CD4-positive, alpha-beta T cell treated with Interleukin-6 at 100 ng/mL for 8 hours (primary cell): ENCODE measurements at regions not wholly inside any gene's neighbourhood (a gene's known extent, or its start where the extent isn't known, plus 50 kb on each side); places are given as distances from the start of the nearest gene placed in this dataset.
"Not testable (repeated sequence)": the region's sequence is repeated elsewhere in the genome, so short reads cannot be mapped to it uniquely, and the experiment has no call there.

Experiments
- DNase-seq: peaks from one replicate; pipeline ENCODE4 v3.0.0-alpha.2; 2020; ENCODE audit warnings: mixed read lengths, low spot score

GRCh38 chr2:71958426-71958825 lies 189.2 kb downstream of the CYP26B1 start:
- not testable (repeated sequence) for DNase-seq

- DNase-seq, result no peak
These were observed 195.0 kb downstream of the CYP26B1 start for GRCh38 chr2:71952572-71953188.

GRCh38 chr2:71951718-71952404 lies 195.8 kb downstream of the CYP26B1 start:
- DNase-seq, result no peak

- no peak for DNase-seq
These were observed 196.6 kb downstream of the CYP26B1 start for GRCh38 chr2:71951083-71951468.

- DNase-seq, result no peak
These were observed 197.2 kb downstream of the CYP26B1 start for GRCh38 chr2:71950256-71951082.

- DNase-seq, result no peak
These were observed 198.2 kb downstream of the CYP26B1 start for GRCh38 chr2:71949537-71949798.

GRCh38 chr2:71948781-71949536 lies 198.7 kb downstream of the CYP26B1 start:
- no peak for DNase-seq

- DNase-seq, result no peak
These were observed 199.9 kb downstream of the CYP26B1 start for GRCh38 chr2:71947809-71948208.

- DNase-seq, result no peak
These were observed 202.1 kb downstream of the CYP26B1 start for GRCh38 chr2:71945603-71945959.

GRCh38 chr2:71944806-71945602 lies 202.7 kb downstream of the CYP26B1 start:
- no peak for DNase-seq

- DNase-seq, result no peak
These were observed 203.5 kb downstream of the CYP26B1 start for GRCh38 chr2:71944183-71944550.

- no peak for DNase-seq
These were observed 204.2 kb downstream of the CYP26B1 start for GRCh38 chr2:71943238-71944182.

- no peak for DNase-seq
These were observed 205.7 kb downstream of the CYP26B1 start for GRCh38 chr2:71941726-71942525.

GRCh38 chr2:71940695-71941094 lies 207.0 kb downstream of the CYP26B1 start:
- DNase-seq, result no peak

- no peak for DNase-seq
These were observed 207.8 kb downstream of the CYP26B1 start for GRCh38 chr2:71939588-71940535.

- no peak for DNase-seq
These were observed 208.7 kb downstream of the CYP26B1 start for GRCh38 chr2:71938659-71939587.

GRCh38 chr2:71938108-71938507 lies 209.6 kb downstream of the CYP26B1 start:
- no peak for DNase-seq

- DNase-seq, result no peak
These were observed 210.3 kb downstream of the CYP26B1 start for GRCh38 chr2:71937396-71937795.
